SU-DHL-6 (cell line): ENCODE measurements at regions not wholly inside any gene's neighbourhood (a gene's known extent, or its start where the extent isn't known, plus 50 kb on each side); places are given as distances from the start of the nearest gene placed in this dataset.

Experiments used
- H2AFZ ChIP-seq: fragments of 200-600 bp; sonication (generic); 2 replicates; pipeline ENCODE4 v1.6.1; 2014; ENCODE audit warnings: low read depth, mild to moderate bottlenecking, moderate library complexity, mixed read lengths, antibody characterized with exemption, low read length; ENCODE audit not compliant: severe bottlenecking
- H3F3A ChIP-seq: fragments of 200-600 bp; shearing (Covaris generic); 2 replicates; pipeline ENCODE4 v1.6.0; 2016; ENCODE audit warnings: antibody characterized with exemption, mild to moderate bottlenecking; ENCODE audit not compliant: insufficient read depth
- H3K27ac ChIP-seq: fragments of 200-600 bp; sonication (generic); 2 replicates; pipeline ENCODE4 v1.5.1; 2016; ENCODE audit warnings: low read depth, mild to moderate bottlenecking, low read length, moderate library complexity, mixed read lengths
- H3K27me3 ChIP-seq: fragments of 200-600 bp; sonication (generic), shearing (Covaris generic); 2 replicates; pipeline ENCODE4 v1.6.0; 2014; ENCODE audit warnings: mild to moderate bottlenecking, low read length
- H3K36me3 ChIP-seq: fragments of 200-600 bp; sonication (generic); 2 replicates; pipeline ENCODE4 v1.6.1; 2014; ENCODE audit warnings: mild to moderate bottlenecking, low read length, mixed read lengths
- H3K4me2 ChIP-seq: fragments of 300-600, 200-600 bp; shearing (Covaris generic), sonication (generic); 2 replicates; pipeline ENCODE4 v1.6.0; 2014; ENCODE audit warnings: low read length, low read depth, mild to moderate bottlenecking; ENCODE audit not compliant: poor library complexity, severe bottlenecking
- H3K4me3 ChIP-seq: fragments of 200-600 bp; sonication (generic); 2 replicates; pipeline ENCODE4 v1.5.1; 2014; ENCODE audit warnings: antibody characterized with exemption, low read length, mild to moderate bottlenecking, mixed read lengths; ENCODE audit not compliant: insufficient read depth, poor library complexity, severe bottlenecking
- H3K79me2 ChIP-seq: fragments of 200-600 bp; sonication (generic); 2 replicates; pipeline ENCODE4 v1.6.1; 2014; ENCODE audit warnings: mild to moderate bottlenecking, low read length, moderate library complexity; ENCODE audit not compliant: insufficient read depth
- H3K9ac ChIP-seq: fragments of 200-600 bp; sonication (generic); 2 replicates; pipeline ENCODE4 v1.7.0; 2014; ENCODE audit warnings: mild to moderate bottlenecking, low read length
- H3K9me2 ChIP-seq: fragments of 200-600 bp; sonication (generic); replicated peaks from 2 replicates; pipeline ENCODE4 v1.6.1; 2014; ENCODE audit warnings: low read length; ENCODE audit not compliant: insufficient read depth
- H3K9me3 ChIP-seq: fragments of 200-600 bp; sonication (generic); 2 replicates; pipeline ENCODE4 v1.6.1; 2014; ENCODE audit warnings: low read length, mixed read lengths; ENCODE audit not compliant: insufficient read depth
- H4K20me1 ChIP-seq: fragments of 200-600 bp; sonication (generic); 2 replicates; pipeline ENCODE4 v1.6.1; 2014; ENCODE audit warnings: low read depth, mild to moderate bottlenecking, antibody characterized with exemption, low read length, moderate library complexity, mixed read lengths
- CTCF ChIP-seq: fragments of 200-600 bp; sonication (generic); IDR thresholded peaks from one replicate; pipeline ENCODE4 v1.5.1; 2017; ENCODE audit warnings: antibody characterized with exemption, mild to moderate bottlenecking, low read length, moderate library complexity; ENCODE audit not compliant: insufficient read depth, poor library complexity, severe bottlenecking
- EZH2phosphoT487 ChIP-seq: fragments of 200-600 bp; sonication (generic), shearing (Covaris generic); conservative IDR thresholded peaks from 2 replicates; pipeline ENCODE4 v1.6.1; 2018; ENCODE audit warnings: mild to moderate bottlenecking, antibody characterized with exemption, low read length, moderate library complexity, mixed read lengths

GRCh38 chr2:8430628-8431027 is 251.2 kb upstream of the ID2 start:
- H3K36me3 ChIP-seq = no peaks in the 10 kb centered on the region
- H4K20me1 ChIP-seq = no peaks in the 10 kb centered on the region
- no peaks in the 10 kb centered on the region for H3K9me2 ChIP-seq
- H3K9ac ChIP-seq = no peak overlapping the region
- no peaks in the 10 kb centered on the region for H3K79me2 ChIP-seq
- no peak for TF ChIP-seq EZH2phosphoT487
- TF ChIP-seq CTCF = no peak
- no peaks in the 10 kb centered on the region for H3F3A ChIP-seq
- H3K27ac ChIP-seq = no peak overlapping the region
- H2AFZ ChIP-seq = no peak overlapping the region
- H3K9me3 ChIP-seq = no peaks in the 10 kb centered on the region
- H3K27me3 ChIP-seq = no peaks in the 10 kb centered on the region
- no peak overlapping the region for H3K4me2 ChIP-seq
- no peak overlapping the region for H3K4me3 ChIP-seq

GRCh38 chr2:8431446-8432125 is 250.3 kb upstream of the ID2 start:
- Histone ChIP-seq H3K4me2 (no peak overlapping the region), H3K27me3 (no peaks in the 10 kb centered on the region), H3K79me2 (no peaks in the 10 kb centered on the region), H3K9me3 (no peaks in the 10 kb centered on the region), H3K9ac (no peak overlapping the region), H3K27ac (no peak overlapping the region), H3K9me2 (no peaks in the 10 kb centered on the region), H4K20me1 (no peaks in the 10 kb centered on the region), H2AFZ (no peak overlapping the region), H3K36me3 (no peaks in the 10 kb centered on the region), H3F3A (no peaks in the 10 kb centered on the region), H3K4me3 (no peak overlapping the region)
- TF ChIP-seq EZH2phosphoT487 (no peak), CTCF (no peak)

GRCh38 chr2:8432706-8433336 is 249.0 kb upstream of the ID2 start:
- Histone ChIP-seq H3K79me2 (no peaks in the 10 kb centered on the region), H3K4me2 (no peak overlapping the region), H4K20me1 (no peaks in the 10 kb centered on the region), H3K4me3 (no peak overlapping the region), H3K27me3 (no peaks in the 10 kb centered on the region), H3K36me3 (no peaks in the 10 kb centered on the region), H3F3A (no peaks in the 10 kb centered on the region), H3K9me3 (no peaks in the 10 kb centered on the region), H3K27ac (no peak overlapping the region), H3K9me2 (no peaks in the 10 kb centered on the region), H2AFZ (no peak overlapping the region), H3K9ac (no peak overlapping the region)
- TF ChIP-seq EZH2phosphoT487 (no peak), CTCF (no peak)
